ENCODE measurements at regions not wholly inside any gene's neighbourhood (a gene's known extent, or its start where the extent isn't known, plus 50 kb on each side); places are given as distances from the start of the nearest gene placed in this dataset.

- no peaks in the 10 kb centered on the region for H3K27me3 ChIP-seq (replicated peaks in 1 of 4; ENCODE audit: control insufficient read depth in 3 of 4, extremely low read depth in 1 of 4, insufficient read depth in 3 of 4, low read length in 3 of 4)
- no peak overlapping the region for H4K91ac ChIP-seq (replicated peaks; ENCODE audit: insufficient read length, low read length)
- no peak overlapping the region for H3K4ac ChIP-seq (replicated peaks; ENCODE audit: insufficient read length, low read depth, low read length)
- CTCF ChIA-PET (ENCODE audit: partially characterized antibody) = interaction anchor here (0.6 kb wide), 2 partner anchors 339 to 533 kb away, joined by 3 read pairs; no protein-coding TSS in a partner anchor
- H3K56ac ChIP-seq (replicated peaks; ENCODE audit: insufficient read length, low read depth, low read length) = no peak overlapping the region
- FAIRE-seq (no peak), DNase-seq (ENCODE audit: low read depth in 1 of 2, low spot score in 2 of 2) (no peak)
- no peak overlapping the region for H3K23ac ChIP-seq (ENCODE audit: insufficient read length)
- H2BK120ac ChIP-seq (replicated peaks; ENCODE audit: low read depth, low read length) = no peak overlapping the region
- H3K4me2 ChIP-seq (ENCODE audit: insufficient read depth in 1 of 2, low read depth in 2 of 2, low read length in 2 of 2) = no peak overlapping the region
- no peak overlapping the region for H2BK12ac ChIP-seq (ENCODE audit: low read depth, low read length)
- no peak overlapping the region for H3K14ac ChIP-seq (ENCODE audit: insufficient read length)
- no peaks in the 10 kb centered on the region for H3K9me3 ChIP-seq (ENCODE audit: insufficient read depth in 2 of 2, low read depth in 1 of 2, low read length in 1 of 2)
- no peak overlapping the region for H3K18ac ChIP-seq (ENCODE audit: extremely low read depth, low read length)
- no peak overlapping the region for H4K8ac ChIP-seq (ENCODE audit: extremely low read depth, insufficient read depth, low read length)
- H3K79me1 ChIP-seq (ENCODE audit: low read depth, low read length) = no peaks in the 10 kb centered on the region
- no peak overlapping the region for H3K9ac ChIP-seq (replicated peaks in 1 of 4; ENCODE audit: extremely low read depth in 1 of 4, low read depth in 3 of 4, low read length in 3 of 4)
- H2BK5ac ChIP-seq (ENCODE audit: low read depth, low read length) = no peak overlapping the region
- no peak overlapping the region for H2BK15ac ChIP-seq (ENCODE audit: low read length)
- no peaks in the 10 kb centered on the region for H3K36me3 ChIP-seq (ENCODE audit: control insufficient read depth in 2 of 4, insufficient read depth in 4 of 4, low read length in 3 of 4)
- H3K23me2 ChIP-seq (ENCODE audit: low read depth, low read length) = no peaks in the 10 kb centered on the region
- no peak overlapping the region for H3K4me3 ChIP-seq (ENCODE audit: extremely low read depth in 1 of 4, insufficient read depth in 2 of 4, low read depth in 3 of 4, low read length in 4 of 4)
- no peaks in the 10 kb centered on the region for H3K4me1 ChIP-seq (replicated peaks in 1 of 4; ENCODE audit: control insufficient read depth in 3 of 4, insufficient read depth in 4 of 4, low read length in 3 of 4)
- no peaks in the 10 kb centered on the region for H3K79me2 ChIP-seq (ENCODE audit: control insufficient read depth in 1 of 2, insufficient read depth in 2 of 2, low read length in 2 of 2)
- 95% methylated on average over 5 of the region's 5 CpGs; no CpG with 5 or more reads in 1 of the 2 experiments for WGBS, 2 experiments (ENCODE audit: extremely low coverage in 1 of 2, insufficient coverage in 1 of 2, insufficient read length in 1 of 2, insufficient replicate concordance in 2 of 2, low coverage in 1 of 2, low lambda C conversion rate in 2 of 2, missing lambda C conversion rate in 1 of 2)
- no peak overlapping the region for H4K5ac ChIP-seq (ENCODE audit: insufficient read length, low read depth, low read length)
- no peak overlapping the region for H3K27ac ChIP-seq (ENCODE audit: low read depth, low read length)
- POLR2A ChIA-PET (ENCODE audit: partially characterized antibody) = no interaction called here
- H2BK20ac ChIP-seq (ENCODE audit: low read length) = no peak overlapping the region
- H2AK5ac ChIP-seq (ENCODE audit: low read depth, low read length) = no peak overlapping the region
- no peaks in the 10 kb centered on the region for H4K20me1 ChIP-seq (replicated peaks in 1 of 2; ENCODE audit: control insufficient read depth in 1 of 2, insufficient read depth in 2 of 2, low read length in 2 of 2)
- H2AFZ ChIP-seq (ENCODE audit: low read length) = no peak overlapping the region
- no peak for TF ChIP-seq POLR2AphosphoS5 (IDR thresholded peaks at IDR 0.05; ENCODE audit: low read depth, low read length)
- no peak for TF ChIP-seq BRCA1 (IDR thresholded peaks at IDR 0.05; ENCODE audit: low read depth, low read length)
- no peak for TF ChIP-seq USF2 (IDR thresholded peaks at IDR 0.05; ENCODE audit: low read length)
- TF ChIP-seq SP4 (IDR thresholded peaks at IDR 0.05; ENCODE audit: low read length) = no peak
- no peak for TF ChIP-seq JUND (IDR thresholded peaks at IDR 0.05; ENCODE audit: low read length)
These were observed 755.8 kb downstream of the DHX35 start for GRCh38 chr20:39717936-39718335.
